ENCODE measurements at regions not wholly inside any gene's neighbourhood (a gene's known extent, or its start where the extent isn't known, plus 50 kb on each side); places are given as distances from the start of the nearest gene placed in this dataset.
A peak's percentile ranks its signal among the peaks of the same experiment; 100 is the strongest.
"Not testable (repeated sequence)": the region's sequence is repeated elsewhere in the genome, so short reads cannot be mapped to it uniquely, and the experiment has no call there.

GRCh38 chr4:120636120-120636630 is 286.4 kb downstream of the PRDM5 start:
- peak; percentile 2 for DNase-seq

- peak; percentile 29 for DNase-seq
These were observed 288.7 kb downstream of the PRDM5 start for GRCh38 chr4:120633810-120634209.

- peak; percentile 7 for DNase-seq
These were observed 292.1 kb downstream of the PRDM5 start for GRCh38 chr4:120630427-120630826.

GRCh38 chr4:120629546-120630108 is 292.9 kb downstream of the PRDM5 start:
- no peak for DNase-seq

- DNase-seq = no peak
These were observed 299.9 kb downstream of the PRDM5 start for GRCh38 chr4:120622601-120623000.

- no peak for DNase-seq
These were observed 305.4 kb downstream of the PRDM5 start for GRCh38 chr4:120617171-120617570.

GRCh38 chr4:120616041-120616440 is 306.5 kb downstream of the PRDM5 start:
- no peak for DNase-seq

GRCh38 chr4:120613778-120614177 is 308.7 kb downstream of the PRDM5 start:
- no peak for DNase-seq

GRCh38 chr4:120611092-120611491 is 311.4 kb downstream of the PRDM5 start:
- DNase-seq = no peak

- DNase-seq = no peak
These were observed 331.5 kb downstream of the PRDM5 start for GRCh38 chr4:120591038-120591437.

- DNase-seq = no peak
These were observed 332.7 kb downstream of the PRDM5 start for GRCh38 chr4:120589787-120590186.

- no peak for DNase-seq
These were observed 353.8 kb downstream of the PRDM5 start for GRCh38 chr4:120568731-120569130.

- DNase-seq = no peak
These were observed 360.9 kb downstream of the PRDM5 start for GRCh38 chr4:120561648-120562047.

GRCh38 chr4:120557372-120557771 is 365.2 kb downstream of the PRDM5 start:
- DNase-seq = peak; percentile 42

GRCh38 chr4:120555058-120555457 is 367.5 kb downstream of the PRDM5 start:
- DNase-seq = no peak

- DNase-seq = no peak
These were observed 368.4 kb downstream of the PRDM5 start for GRCh38 chr4:120554086-120554485.

GRCh38 chr4:120550624-120551220 is 371.8 kb downstream of the PRDM5 start:
- DNase-seq = not testable (repeated sequence)

- DNase-seq = no peak
These were observed 373.4 kb downstream of the PRDM5 start for GRCh38 chr4:120549011-120549570.

- DNase-seq = no peak
These were observed 377.1 kb downstream of the PRDM5 start for GRCh38 chr4:120545391-120545790.

GRCh38 chr4:120544838-120545237 is 377.7 kb downstream of the PRDM5 start:
- no peak for DNase-seq

- DNase-seq = no peak
These were observed 381.9 kb downstream of the PRDM5 start for GRCh38 chr4:120540625-120541024.

- no peak for DNase-seq
These were observed 385.6 kb downstream of the PRDM5 start for GRCh38 chr4:120536884-120537283.

- no peak for DNase-seq
These were observed 394.1 kb downstream of the PRDM5 start for GRCh38 chr4:120528428-120528827.

- no peak for DNase-seq
These were observed 396.5 kb downstream of the PRDM5 start for GRCh38 chr4:120526033-120526432.

GRCh38 chr4:120525106-120525505 is 397.4 kb downstream of the PRDM5 start:
- no peak for DNase-seq
